ENCODE measurements at regions not wholly inside any gene's neighbourhood (a gene's known extent, or its start where the extent isn't known, plus 50 kb on each side); places are given as distances from the start of the nearest gene placed in this dataset.
A peak's percentile ranks its signal among the peaks of the same experiment; 100 is the strongest.
"Not testable (repeated sequence)": the region's sequence is repeated elsewhere in the genome, so short reads cannot be mapped to it uniquely, and the experiment has no call there.

DNA sequence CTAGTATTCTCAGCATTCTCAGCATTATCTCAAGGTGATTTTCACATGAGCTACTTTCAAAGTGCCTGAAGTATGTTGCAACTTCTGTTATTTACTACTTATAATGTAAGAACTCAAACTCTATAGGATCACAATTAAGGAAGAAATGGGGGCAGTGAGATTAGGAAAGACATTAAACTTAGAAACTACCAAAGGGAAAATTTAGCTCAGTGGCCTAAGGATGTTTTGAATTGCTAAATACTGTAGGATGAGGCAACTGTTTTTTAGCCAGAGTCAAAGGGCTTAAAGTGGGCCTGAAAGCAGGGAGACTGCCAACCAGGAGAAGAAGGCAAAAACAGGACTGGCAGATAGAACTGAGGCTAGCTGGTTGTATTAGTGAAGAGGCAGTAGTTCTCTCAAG, 55.5 kb upstream of the MBNL1 start:
- H3K36me3 ChIP-seq (ENCODE audit: insufficient read depth, low read length), result no peaks in the 10 kb centered on the region
- H4K20me1 ChIP-seq (ENCODE audit: insufficient read depth, low read length, poor library complexity, severe bottlenecking), result no peaks in the 10 kb centered on the region
- H3K4me2 ChIP-seq (ENCODE audit: low read depth, low read length, poor library complexity, severe bottlenecking), result no peak overlapping the region
- H3K79me2 ChIP-seq (ENCODE audit: insufficient read depth, low read length), result no peaks in the 10 kb centered on the region
- no peak overlapping the region for H3K4me3 ChIP-seq (ENCODE audit: low read length, poor library complexity, severe bottlenecking)
- H3K9ac ChIP-seq (ENCODE audit: low read depth, low read length, poor library complexity, severe bottlenecking), result no peak overlapping the region
- H3K9me2 ChIP-seq (replicated peaks; ENCODE audit: low read depth, low read length), result no peaks in the 10 kb centered on the region
- no peaks in the 10 kb centered on the region for H3K9me3 ChIP-seq (ENCODE audit: insufficient read depth, low read depth, low read length)
- peak overlapping the region; percentile 69 for H2AFZ ChIP-seq (ENCODE audit: low read length)
- peaks cover 19% of the 10 kb centered on the region for H3K4me1 ChIP-seq (ENCODE audit: insufficient read depth, low read length, poor library complexity, severe bottlenecking)
- H3F3A ChIP-seq (ENCODE audit: low read depth), result no peaks in the 10 kb centered on the region
- H3K27me3 ChIP-seq (ENCODE audit: insufficient read depth, low read length, poor library complexity, severe bottlenecking), result no peaks in the 10 kb centered on the region
- no peak for TF ChIP-seq EZH2phosphoT487 (IDR thresholded peaks at IDR 0.05; ENCODE audit: borderline replicate concordance)
- TF ChIP-seq, protein P1, sequence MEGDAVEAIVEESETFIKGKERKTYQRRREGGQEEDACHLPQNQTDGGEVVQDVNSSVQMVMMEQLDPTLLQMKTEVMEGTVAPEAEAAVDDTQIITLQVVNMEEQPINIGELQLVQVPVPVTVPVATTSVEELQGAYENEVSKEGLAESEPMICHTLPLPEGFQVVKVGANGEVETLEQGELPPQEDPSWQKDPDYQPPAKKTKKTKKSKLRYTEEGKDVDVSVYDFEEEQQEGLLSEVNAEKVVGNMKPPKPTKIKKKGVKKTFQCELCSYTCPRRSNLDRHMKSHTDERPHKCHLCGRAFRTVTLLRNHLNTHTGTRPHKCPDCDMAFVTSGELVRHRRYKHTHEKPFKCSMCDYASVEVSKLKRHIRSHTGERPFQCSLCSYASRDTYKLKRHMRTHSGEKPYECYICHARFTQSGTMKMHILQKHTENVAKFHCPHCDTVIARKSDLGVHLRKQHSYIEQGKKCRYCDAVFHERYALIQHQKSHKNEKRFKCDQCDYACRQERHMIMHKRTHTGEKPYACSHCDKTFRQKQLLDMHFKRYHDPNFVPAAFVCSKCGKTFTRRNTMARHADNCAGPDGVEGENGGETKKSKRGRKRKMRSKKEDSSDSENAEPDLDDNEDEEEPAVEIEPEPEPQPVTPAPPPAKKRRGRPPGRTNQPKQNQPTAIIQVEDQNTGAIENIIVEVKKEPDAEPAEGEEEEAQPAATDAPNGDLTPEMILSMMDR (conservative IDR thresholded peaks at IDR 0.05; ENCODE audit: low read length), result no peak

DNA sequence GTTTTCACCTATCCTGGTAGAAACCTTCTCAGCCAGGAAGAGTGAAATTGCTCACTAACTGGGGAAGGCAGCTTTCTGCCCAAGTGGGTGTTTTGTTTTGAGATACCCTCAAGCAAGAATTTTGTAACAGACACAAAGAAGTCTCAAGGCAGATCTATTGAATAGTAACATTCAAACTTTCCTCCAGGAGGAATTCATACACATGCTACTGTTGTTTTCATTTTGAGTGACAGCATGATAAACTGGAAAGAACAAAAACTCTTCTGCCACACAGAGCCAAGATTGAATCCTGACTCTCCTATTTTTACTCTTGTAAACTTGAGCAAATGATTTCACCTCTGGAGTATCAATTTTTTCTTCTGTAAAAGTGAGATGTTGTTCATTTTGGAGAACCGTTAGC, 54.8 kb upstream of the MBNL1 start:
- TF ChIP-seq, protein P1 (conservative IDR thresholded peaks at IDR 0.05; ENCODE audit: low read length), result no peak
- TF ChIP-seq EZH2phosphoT487 (IDR thresholded peaks at IDR 0.05; ENCODE audit: borderline replicate concordance), result no peak
- Histone ChIP-seq H3K4me1 (ENCODE audit: insufficient read depth, low read length, poor library complexity, severe bottlenecking) (peaks cover 18% of the 10 kb centered on the region), H3K9me3 (ENCODE audit: insufficient read depth, low read depth, low read length) (no peaks in the 10 kb centered on the region), H3K9ac (ENCODE audit: low read depth, low read length, poor library complexity, severe bottlenecking) (no peak overlapping the region), H3K27me3 (ENCODE audit: insufficient read depth, low read length, poor library complexity, severe bottlenecking) (no peaks in the 10 kb centered on the region), H3K4me3 (ENCODE audit: low read length, poor library complexity, severe bottlenecking) (no peak overlapping the region), H2AFZ (ENCODE audit: low read length) (0 out of 2 replicates have a peak overlapping the region, but pooled peaks have one; percentile 31), H3F3A (ENCODE audit: low read depth) (no peaks in the 10 kb centered on the region), H3K36me3 (ENCODE audit: insufficient read depth, low read length) (no peaks in the 10 kb centered on the region), H3K9me2 (replicated peaks; ENCODE audit: low read depth, low read length) (no peaks in the 10 kb centered on the region), H3K79me2 (ENCODE audit: insufficient read depth, low read length) (no peaks in the 10 kb centered on the region), H4K20me1 (ENCODE audit: insufficient read depth, low read length, poor library complexity, severe bottlenecking) (no peaks in the 10 kb centered on the region), H3K4me2 (ENCODE audit: low read depth, low read length, poor library complexity, severe bottlenecking) (no peak overlapping the region)

DNA sequence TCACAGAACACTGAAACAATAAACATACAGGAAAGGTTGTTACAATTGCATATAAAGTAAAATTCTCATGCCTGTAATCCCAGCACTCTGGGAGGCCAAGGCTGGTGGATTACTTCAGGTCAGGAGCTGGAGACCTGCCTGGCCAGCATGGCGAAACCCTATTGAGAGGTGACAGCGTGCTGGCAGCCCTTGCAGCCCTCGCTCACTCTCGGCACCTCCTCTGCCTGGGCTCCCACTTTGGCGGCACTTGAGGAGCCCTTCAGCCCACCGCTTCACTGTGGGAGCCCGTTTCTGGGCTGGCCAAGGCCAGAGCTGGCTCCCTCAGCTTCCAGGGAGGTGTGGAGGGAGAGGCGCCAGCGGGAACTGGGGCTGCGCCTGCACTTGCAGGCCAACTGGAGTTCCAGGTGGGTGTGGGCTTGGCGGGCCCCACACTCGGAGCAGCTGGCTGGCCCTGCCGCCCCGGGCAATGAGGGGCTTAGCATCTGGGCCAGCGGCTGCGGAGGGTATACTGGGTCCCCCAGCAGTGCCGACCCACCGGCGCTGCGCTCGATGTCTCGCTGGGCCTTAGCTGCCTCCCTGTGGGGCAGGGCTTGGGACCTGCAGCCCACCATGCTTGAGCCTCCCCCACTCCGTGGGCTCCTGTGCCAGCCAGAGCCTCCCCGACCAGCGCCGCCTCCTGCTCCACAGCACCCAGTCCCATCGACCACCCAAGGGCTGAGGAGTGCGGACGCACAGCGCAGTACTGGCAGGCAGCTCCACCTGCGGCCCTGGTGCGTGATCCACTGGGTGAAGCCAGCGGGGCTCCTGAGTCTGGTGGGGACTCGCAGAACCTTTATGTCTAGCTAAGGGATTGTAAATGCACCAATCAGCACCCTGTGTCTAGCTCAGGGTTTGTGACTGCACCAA, 51.5 kb upstream of the MBNL1 start:
- not testable (repeated sequence) for H3F3A ChIP-seq (ENCODE audit: low read depth); H3K9me3 ChIP-seq (ENCODE audit: insufficient read depth, low read depth, low read length); H4K20me1 ChIP-seq (ENCODE audit: insufficient read depth, low read length, poor library complexity, severe bottlenecking); H2AFZ ChIP-seq (ENCODE audit: low read length); H3K79me2 ChIP-seq (ENCODE audit: insufficient read depth, low read length); H3K9me2 ChIP-seq (replicated peaks; ENCODE audit: low read depth, low read length); H3K4me2 ChIP-seq (ENCODE audit: low read depth, low read length, poor library complexity, severe bottlenecking); H3K9ac ChIP-seq (ENCODE audit: low read depth, low read length, poor library complexity, severe bottlenecking); H3K36me3 ChIP-seq (ENCODE audit: insufficient read depth, low read length); H3K4me3 ChIP-seq (ENCODE audit: low read length, poor library complexity, severe bottlenecking); H3K27me3 ChIP-seq (ENCODE audit: insufficient read depth, low read length, poor library complexity, severe bottlenecking)
- H3K4me1 ChIP-seq (ENCODE audit: insufficient read depth, low read length, poor library complexity, severe bottlenecking), result peaks cover 42% of the 10 kb centered on the region

DNA sequence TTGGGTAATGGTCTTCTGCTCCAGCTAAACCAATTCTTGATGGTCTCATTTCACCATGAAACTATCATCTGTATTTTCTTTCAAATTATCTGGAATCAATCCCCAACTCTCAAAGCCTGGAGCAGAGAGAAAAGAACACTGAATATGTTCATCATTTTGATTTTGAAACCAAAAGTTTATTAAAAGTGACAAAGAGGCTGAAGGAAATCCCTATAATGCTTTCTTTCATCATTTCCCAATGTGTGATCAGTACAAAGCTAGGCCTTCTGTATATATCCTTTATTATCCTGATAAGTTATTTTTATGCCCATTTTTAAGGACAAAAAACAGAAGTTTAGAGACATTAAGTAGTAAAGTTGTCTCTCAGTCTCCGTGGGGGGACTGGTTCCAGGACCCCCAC, 50.1 kb upstream of the MBNL1 start:
- no peaks in the 10 kb centered on the region for H3K79me2 ChIP-seq (ENCODE audit: insufficient read depth, low read length)
- H3K4me3 ChIP-seq (ENCODE audit: low read length, poor library complexity, severe bottlenecking), result no peak overlapping the region
- TF ChIP-seq, protein P1 (conservative IDR thresholded peaks at IDR 0.05; ENCODE audit: low read length), result no peak
- no peak for TF ChIP-seq EZH2phosphoT487 (IDR thresholded peaks at IDR 0.05; ENCODE audit: borderline replicate concordance)
- H2AFZ ChIP-seq (ENCODE audit: low read length), result no peak overlapping the region
- H3K36me3 ChIP-seq (ENCODE audit: insufficient read depth, low read length), result no peaks in the 10 kb centered on the region
- H3K4me1 ChIP-seq (ENCODE audit: insufficient read depth, low read length, poor library complexity, severe bottlenecking), result peaks cover 38% of the 10 kb centered on the region
- peak overlapping the region; percentile 41 for H3K4me2 ChIP-seq (ENCODE audit: low read depth, low read length, poor library complexity, severe bottlenecking)
- no peaks in the 10 kb centered on the region for H3K27me3 ChIP-seq (ENCODE audit: insufficient read depth, low read length, poor library complexity, severe bottlenecking)
- no peaks in the 10 kb centered on the region for H3K9me3 ChIP-seq (ENCODE audit: insufficient read depth, low read depth, low read length)
- no peaks in the 10 kb centered on the region for H4K20me1 ChIP-seq (ENCODE audit: insufficient read depth, low read length, poor library complexity, severe bottlenecking)
- H3K9ac ChIP-seq (ENCODE audit: low read depth, low read length, poor library complexity, severe bottlenecking), result no peak overlapping the region
- H3F3A ChIP-seq (ENCODE audit: low read depth), result no peaks in the 10 kb centered on the region
- H3K9me2 ChIP-seq (replicated peaks; ENCODE audit: low read depth, low read length), result no peaks in the 10 kb centered on the region

Data from Loucy (cell line).